Fibroblast of the aortic adventitia (primary cell): ENCODE measurements at regions not wholly inside any gene's neighbourhood (a gene's known extent, or its start where the extent isn't known, plus 50 kb on each side); places are given as distances from the start of the nearest gene placed in this dataset.

Experiments used
- DNase-seq: peaks from one replicate; pipeline ENCODE4 v3.0.0-alpha.2; 2010; ENCODE audit warnings: low read depth
- H3K4me3 ChIP-seq: 2 replicates; pipeline ENCODE4 v1.5.1; 2011; ENCODE audit warnings: low read depth, mild to moderate bottlenecking, control low read depth, low read length, moderate library complexity
- TF ChIP-seq, protein P1 (sequence below): IDR thresholded peaks from 2 replicates; pipeline ENCODE4 v1.5.1; 2011; ENCODE audit warnings: mild to moderate bottlenecking, low read length, control low read depth, inconsistent platforms; ENCODE audit not compliant: insufficient read depth

DNA sequence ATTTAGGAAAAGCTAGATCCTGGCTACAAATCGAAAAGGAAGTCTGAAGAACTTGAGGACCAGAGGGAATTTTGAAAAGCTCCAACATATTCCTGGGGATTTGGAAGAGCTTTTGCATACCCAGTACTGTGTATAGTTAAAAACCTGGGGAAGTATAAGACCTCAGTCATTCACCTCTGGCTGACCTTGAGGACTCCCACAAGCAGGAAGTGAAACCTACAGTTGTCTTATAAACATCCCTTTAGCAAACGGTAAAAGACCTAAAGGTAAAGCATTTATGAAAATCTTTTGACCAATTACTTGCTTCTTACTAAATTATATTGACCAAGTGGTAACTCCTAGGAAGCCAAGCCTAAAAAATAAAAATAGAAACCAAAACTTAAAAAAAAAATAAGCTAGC is 175.0 kb downstream of the HAO1 start:
- TF ChIP-seq, protein P1, sequence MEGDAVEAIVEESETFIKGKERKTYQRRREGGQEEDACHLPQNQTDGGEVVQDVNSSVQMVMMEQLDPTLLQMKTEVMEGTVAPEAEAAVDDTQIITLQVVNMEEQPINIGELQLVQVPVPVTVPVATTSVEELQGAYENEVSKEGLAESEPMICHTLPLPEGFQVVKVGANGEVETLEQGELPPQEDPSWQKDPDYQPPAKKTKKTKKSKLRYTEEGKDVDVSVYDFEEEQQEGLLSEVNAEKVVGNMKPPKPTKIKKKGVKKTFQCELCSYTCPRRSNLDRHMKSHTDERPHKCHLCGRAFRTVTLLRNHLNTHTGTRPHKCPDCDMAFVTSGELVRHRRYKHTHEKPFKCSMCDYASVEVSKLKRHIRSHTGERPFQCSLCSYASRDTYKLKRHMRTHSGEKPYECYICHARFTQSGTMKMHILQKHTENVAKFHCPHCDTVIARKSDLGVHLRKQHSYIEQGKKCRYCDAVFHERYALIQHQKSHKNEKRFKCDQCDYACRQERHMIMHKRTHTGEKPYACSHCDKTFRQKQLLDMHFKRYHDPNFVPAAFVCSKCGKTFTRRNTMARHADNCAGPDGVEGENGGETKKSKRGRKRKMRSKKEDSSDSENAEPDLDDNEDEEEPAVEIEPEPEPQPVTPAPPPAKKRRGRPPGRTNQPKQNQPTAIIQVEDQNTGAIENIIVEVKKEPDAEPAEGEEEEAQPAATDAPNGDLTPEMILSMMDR, result no peak
- no peak overlapping the region for H3K4me3 ChIP-seq
- DNase-seq, result no peak

DNA sequence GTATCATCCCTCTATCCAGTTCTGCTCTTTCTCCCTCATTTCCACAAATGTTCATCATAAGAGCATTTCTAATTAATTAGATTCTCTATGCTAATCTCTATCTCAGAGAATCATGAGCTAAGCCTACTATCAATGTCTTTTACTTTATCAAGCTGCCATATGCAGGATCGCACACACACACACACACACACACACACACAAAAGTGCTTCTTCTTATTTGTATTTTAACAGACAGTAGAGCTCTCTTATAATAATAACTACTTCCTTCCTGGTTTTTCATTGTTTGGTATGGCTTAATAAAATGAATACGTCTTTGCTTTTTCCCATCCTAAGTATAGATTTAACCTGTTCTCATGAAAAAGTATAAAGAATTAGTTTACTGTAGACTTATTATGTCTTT is 170.2 kb downstream of the HAO1 start:
- TF ChIP-seq, protein P1, result no peak
- no peak for DNase-seq
- no peak overlapping the region for H3K4me3 ChIP-seq

DNA sequence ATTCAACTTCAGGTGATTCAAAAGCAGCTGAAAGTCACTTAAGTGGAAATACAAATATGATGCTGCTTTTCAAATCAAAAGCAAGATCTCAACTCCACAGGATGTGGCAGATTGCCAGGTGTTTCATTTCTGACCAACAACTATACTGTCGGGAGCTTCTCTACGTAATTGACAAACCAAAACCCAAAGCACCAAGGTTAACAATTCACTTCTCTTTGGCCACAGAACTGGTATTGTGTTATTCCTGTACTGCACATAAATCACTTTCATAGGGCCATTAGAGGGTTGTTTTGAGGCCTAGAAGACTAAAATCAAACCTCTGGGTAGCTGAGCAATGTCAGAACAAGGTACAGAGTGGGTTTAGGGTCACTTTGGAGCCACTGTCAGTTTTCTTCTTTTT is 169.7 kb downstream of the HAO1 start:
- TF ChIP-seq, protein P1, result no peak
- H3K4me3 ChIP-seq, result no peak overlapping the region
- no peak for DNase-seq

DNA sequence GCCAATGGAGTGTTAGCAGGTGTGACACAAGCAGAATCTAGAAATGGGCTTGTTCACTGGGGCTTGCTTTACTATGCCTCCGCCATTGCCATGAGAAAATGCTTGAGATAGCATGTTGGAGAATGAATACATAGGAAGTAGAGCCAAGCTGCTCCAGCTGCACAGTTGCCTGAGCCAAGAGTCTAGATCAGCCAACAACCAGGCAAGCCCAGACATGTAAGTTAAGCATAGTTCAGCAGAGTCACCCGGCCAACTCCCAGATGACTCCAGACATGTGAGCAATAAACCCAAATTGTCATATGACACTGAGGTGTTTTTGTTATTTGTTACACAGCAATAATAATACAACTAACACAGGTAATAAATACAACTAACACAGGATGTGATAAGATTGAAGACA is 167.9 kb downstream of the HAO1 start:
- TF ChIP-seq, protein P1, result no peak
- peak; percentile 96 for DNase-seq
- no peak overlapping the region for H3K4me3 ChIP-seq

DNA sequence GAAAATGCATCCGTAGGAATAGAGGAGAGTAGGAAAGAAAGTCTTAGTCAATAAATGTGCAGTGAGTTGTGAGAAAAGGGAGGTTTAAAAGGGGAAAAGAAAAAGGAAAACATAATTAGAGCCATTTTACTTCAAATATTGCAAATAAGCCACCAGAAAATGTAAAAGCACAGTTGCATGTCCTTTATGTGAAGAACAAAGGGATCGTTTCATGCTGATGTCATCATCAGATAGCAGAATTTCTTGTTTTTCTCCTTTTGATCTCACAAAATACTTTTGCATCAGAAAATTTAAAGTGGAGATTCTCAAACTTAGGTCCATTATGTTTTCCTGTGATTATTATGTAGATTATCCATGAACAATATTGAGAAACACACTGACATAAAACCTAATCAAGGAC is 166.7 kb downstream of the HAO1 start:
- DNase-seq, result peak; percentile 40
- H3K4me3 ChIP-seq, result no peak overlapping the region
- TF ChIP-seq, protein P1, result no peak

DNA sequence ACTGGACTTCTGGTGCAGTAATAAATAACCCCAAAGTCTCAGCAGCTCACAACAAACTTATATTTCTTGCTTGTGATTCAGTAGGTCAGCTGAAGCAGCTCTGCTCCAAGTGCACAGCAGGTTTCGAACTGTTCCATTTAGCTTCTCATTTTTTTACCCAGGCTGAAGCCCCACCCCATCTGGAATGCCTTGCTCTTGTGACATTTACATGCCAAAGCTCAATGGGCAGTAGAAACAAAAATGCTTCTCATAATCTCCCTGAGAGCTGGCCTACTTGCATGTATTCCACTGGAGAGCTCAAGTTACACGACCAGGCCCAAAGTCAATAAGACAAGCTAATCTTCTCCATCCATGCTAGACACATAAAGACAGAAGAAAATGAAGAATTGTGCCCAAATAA is 165.2 kb downstream of the HAO1 start:
- TF ChIP-seq, protein P1, result no peak
- H3K4me3 ChIP-seq, result no peak overlapping the region
- peak; percentile 90 for DNase-seq

DNA sequence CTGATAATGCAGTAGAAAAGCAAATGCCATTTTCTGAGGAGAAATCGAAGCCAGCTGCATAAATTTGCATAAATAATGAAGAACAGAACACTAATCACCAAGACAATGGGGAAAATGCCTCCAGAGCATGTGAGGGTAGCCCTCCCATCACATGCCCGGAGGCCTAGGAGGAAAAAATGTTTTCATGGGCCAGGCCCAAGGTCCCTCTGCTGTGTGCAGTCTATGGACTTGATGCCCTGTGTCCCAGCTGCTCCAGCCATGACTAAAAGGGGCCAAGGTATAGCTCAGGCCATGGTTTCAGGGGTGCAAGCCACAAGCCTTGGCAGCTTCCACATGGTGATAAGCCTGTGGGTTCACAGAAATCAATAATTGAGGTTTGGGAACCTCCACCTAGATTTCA is 164.1 kb downstream of the HAO1 start:
- DNase-seq, result no peak
- TF ChIP-seq, protein P1, result no peak
- H3K4me3 ChIP-seq, result no peak overlapping the region
